ENCODE measurements at regions not wholly inside any gene's neighbourhood (a gene's known extent, or its start where the extent isn't known, plus 50 kb on each side); places are given as distances from the start of the nearest gene placed in this dataset.

DNA sequence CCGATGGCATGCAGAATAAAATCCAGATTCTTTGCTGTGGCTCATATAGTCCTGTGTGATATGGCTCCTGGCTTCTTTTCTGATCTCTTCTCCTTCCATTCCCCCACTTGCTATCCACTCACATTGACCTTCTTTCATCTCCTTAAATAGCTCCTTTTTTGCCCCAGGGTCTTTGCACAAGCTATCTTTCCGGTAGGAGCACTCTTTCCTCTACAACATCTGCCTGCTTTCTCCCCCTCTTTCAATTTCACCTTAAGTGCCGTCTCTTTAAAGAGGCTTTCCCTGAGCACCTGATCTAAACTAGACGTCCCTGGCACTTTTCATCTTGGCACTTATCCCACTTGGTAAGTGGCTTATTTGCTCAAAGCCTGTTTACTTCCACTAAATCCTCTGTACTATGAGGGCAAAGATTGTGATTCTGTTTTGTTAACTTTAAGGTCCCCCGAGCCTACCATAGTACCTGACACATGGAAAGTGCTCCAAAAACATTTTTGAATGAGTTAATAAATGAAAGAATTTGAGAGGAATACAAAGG is 323.3 kb upstream of the TLE3 start:
- DNase-seq, result no peak

GRCh38 chr15:70420086-70420947 is 322.6 kb upstream of the TLE3 start:
- no peak for DNase-seq

DNA sequence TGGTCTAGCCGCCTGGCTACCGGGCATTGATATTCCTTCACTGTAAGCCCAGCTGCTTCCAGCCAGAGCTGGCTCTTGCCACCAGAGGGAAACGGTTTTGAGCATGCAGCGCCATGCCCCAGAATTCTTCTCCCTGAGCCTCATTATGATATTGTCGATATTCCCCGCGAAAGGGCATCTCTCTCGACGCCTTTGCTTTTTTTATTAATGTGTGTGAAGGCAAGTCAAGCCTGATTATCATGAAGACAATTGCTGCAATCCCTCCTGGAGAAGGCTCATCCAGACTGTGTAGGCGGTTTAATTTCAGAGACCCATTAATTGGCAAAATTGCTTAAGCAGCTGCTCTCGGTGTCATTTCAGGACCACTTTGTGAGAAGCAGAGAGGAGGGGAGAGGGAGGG is 321.2 kb upstream of the TLE3 start:
- DNase-seq, result no peak

GRCh38 chr15:70417535-70417934 is 319.8 kb upstream of the TLE3 start:
- DNase-seq, result no peak

DNA sequence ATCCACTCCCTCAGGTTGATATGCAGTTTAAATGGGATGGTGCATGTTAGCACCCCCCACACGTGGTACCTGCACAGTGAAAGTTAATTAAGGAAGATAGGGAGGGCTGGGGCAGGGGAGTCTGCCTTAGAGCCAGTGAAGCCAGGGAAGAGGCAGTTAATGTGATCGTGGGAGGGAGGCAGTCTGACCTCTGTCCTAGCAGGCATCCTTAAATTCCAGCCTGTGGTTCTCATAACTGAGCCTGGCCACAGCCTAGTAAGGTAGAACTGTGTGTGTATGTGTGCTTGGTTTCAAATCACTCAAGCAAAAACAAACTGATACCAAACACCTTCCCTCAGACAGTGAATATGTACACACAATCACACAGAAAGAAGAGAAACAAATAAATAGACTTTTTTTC is 319.1 kb upstream of the TLE3 start:
- no peak for DNase-seq

GRCh38 chr15:70415398-70415797 is 317.7 kb upstream of the TLE3 start:
- no peak for DNase-seq

GRCh38 chr15:70414626-70415025 is 316.9 kb upstream of the TLE3 start:
- DNase-seq, result no peak

- DNase-seq, result no peak
Observed at GRCh38 chr15:70412794-70413193, 315.1 kb upstream of the TLE3 start.

DNA sequence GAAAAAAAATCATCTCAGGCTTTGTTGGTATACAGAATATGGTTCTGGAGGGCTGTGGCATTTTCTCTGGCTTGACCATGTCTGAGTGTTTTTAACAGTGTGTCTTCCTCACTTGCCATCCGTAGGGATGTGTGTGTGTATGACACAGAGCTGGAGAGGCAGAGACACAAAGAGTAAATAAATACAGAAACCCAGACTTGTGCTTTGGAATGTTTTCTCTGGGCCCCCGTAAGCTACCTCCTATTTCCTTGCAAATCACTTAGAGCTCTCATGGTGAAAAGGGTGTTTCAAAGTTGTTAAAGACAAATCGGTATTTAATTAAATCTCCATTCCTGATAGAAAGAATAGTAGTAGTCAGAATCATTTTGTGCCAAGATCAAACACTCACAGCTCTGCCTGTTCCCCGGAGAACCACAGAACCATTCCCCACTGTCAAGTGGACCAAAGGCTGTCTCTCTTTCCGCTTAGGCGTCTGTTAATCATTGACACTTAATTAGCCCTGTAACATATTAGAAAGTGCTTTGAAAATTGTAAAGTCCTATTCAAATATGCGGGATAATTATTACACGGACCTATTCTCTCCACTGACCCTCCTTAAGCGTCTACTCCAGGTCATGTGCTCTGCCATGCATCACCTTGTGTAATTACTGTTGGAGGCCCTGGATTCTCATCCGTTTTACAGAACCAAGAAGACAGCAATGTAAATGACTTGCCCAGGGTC is 313.6 kb upstream of the TLE3 start:
- DNase-seq, result no peak

GRCh38 chr15:70410371-70410985 is 312.8 kb upstream of the TLE3 start:
- DNase-seq, result no peak

DNA sequence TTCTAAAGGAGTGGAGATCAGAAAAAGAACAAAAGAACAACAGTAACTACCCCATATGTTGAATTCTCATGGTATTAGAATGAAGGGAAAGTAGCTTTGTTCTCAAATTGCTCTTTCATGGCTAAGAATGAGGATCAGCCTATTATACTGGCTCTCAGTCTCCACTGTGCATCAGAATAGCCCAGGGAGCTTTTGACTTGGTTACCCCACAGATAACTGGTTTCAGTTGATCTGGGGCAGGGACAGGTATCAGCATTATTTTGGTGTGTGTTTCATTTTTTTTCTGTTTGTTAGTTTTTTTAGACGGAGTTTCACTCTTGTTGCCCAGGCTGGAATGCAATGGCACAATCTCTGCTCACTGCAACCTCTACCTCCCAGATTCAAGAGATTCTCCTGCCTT is 311.7 kb upstream of the TLE3 start:
- DNase-seq, result no peak

DNA sequence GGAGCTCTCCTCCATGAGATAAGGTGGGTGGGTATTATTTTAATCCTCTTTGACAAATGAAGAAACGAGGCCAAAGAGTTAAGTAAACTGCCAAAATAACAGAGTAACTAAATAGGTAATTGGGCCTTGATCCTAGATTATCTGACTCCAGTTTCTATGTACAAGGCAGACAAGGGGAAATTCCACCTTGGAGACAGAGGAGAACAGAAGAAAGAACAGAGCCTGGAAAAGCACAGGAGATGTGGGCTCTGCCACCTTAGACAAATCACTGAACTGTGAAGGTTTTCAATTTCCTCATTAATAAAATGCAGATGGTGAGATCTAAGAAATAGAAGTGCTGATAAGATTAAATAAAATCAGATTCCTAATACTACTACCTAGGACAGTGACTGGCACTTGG is 310.2 kb upstream of the TLE3 start:
- DNase-seq, result no peak

GRCh38 chr15:70407336-70407670 is 309.6 kb upstream of the TLE3 start:
- no peak for DNase-seq

GRCh38 chr15:70406617-70407335 is 309.1 kb upstream of the TLE3 start:
- DNase-seq, result no peak

DNA sequence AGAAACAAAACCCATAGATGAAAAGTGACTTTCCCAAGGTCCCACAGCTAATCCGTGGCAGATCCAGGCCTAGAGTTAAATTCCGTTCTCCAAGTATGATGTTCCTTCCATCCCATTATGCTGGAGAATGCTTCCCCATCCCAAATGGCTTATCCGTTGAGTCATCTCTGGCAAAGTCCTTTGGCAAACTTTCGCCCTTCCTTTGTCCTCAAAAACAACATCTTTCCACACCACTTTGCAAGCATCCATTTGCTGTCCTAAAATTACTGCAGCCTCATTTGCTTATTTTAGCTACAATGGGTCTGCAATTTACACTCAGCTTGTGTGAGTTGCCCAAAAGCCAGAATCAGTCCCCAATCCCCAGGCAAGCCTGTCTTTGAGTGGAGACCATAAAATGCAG is 304.0 kb upstream of the TLE3 start:
- no peak for DNase-seq

DNA sequence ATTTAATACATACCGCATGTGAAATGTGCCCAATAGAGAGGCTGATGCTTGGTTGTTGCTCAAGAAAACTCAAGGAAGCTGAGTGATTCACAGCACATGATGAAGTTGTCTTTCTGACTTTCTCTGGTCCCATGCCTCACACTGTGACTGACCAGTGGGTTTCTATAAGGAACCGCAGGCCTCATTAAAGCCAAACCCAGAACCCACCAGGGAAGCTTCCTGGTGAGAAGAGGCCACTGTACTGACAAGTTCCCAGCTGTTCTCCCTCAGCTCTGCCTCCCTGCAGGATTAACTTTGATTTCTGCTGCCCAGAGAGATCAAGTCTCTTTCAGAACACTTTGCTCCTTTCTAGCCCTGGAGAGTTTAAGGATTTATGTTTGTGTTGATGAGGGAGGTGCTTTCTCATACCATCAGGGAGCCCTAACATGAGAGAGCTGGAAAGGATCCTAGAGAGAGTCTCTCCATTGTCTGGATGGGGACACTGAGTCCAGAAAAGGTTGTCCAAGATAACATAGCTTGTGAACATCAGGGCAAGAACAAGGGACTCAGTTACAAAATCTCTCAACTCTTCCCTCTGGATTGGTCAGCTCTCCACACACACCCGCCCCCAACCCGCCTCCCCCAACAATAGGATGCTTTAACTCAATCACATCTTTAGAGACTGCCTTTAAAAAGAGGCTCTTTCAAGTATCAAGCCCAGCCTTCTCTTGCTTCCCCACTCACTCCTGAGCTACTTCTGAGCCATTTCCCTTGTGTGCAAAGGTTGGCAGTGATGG is 303.2 kb upstream of the TLE3 start:
- no peak for DNase-seq

DNA sequence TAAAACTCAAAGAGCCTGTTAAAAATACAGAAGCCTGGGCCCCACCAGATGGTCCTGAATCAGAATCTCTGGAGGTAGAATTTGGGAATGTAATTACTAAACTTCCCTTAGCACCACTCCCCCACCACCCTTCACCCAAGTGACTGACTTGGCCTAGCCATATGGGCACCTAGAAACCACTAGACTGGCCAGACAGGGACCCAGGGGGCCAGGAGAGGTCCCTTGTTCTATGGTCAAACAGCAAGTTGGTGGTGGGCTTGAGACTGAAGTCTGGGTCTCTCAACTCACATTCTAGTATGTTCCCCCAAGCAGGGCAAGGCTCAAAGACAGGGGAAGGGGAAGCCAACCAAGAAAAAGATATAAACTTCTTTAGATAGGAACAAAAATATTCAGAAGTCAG is 301.5 kb upstream of the TLE3 start:
- DNase-seq, result no peak

DNA sequence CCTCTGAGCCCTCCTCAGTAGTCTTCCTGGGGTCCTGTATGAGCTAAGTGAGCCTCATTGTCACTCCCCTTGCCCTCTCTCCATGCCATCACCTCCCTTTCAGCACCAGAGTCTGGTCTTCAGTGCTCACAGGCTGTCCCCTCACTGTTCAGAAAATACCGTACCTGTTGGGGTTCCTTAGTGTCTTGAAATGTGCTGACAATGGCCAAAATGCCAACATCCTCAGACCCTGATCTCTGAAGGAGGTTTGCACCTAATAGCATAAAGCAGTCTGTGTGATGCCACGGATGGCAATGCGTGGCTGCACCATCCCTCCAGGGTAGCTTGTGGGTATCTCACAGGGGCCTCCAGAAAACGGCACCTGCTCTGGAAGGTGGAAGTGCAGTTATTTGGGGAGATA is 301.0 kb upstream of the TLE3 start:
- no peak for DNase-seq

GRCh38 chr15:70396807-70397206 is 299.1 kb upstream of the TLE3 start:
- DNase-seq, result no peak

- no peak for DNase-seq
Observed at GRCh38 chr15:70395164-70395563, 297.4 kb upstream of the TLE3 start.

DNA sequence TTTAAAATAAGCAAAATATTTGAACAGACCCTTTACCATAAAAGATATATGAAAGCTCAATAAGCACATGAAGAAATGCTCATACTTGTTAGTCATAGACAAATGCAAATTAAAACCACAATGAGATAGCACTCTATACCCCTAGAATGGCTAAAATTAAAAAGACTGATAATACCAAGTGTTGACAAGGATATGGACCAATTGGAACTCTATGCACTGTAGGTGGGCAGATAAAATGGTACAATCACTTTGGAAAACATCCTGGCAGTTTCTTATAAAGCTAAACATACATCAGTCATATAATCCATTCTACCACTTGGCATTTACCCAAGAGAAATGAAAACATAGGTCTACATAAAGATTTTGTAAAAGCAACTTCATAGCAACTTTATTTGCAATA is 293.0 kb upstream of the TLE3 start:
- DNase-seq, result no peak

DNA sequence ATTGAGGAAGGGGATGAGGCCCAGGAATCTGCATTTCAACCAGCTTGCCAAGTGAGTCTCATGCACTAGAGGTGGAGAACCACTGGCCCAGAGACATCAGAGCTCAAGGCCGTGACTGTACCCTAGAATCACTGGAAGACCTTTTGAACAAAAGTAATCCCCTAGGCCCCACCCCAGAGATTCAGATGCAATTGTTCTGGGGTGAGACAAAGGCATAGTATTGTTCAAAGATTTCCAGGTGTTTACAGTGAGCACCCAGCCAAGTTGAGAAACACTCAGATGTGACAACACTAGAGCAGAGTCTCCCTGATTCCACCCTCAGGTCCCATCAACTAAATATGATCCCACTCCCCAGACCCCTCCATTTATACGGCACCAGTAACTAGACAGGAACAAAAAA is 290.3 kb upstream of the TLE3 start:
- DNase-seq, result no peak
